ENCODE measurements at regions not wholly inside any gene's neighbourhood (a gene's known extent, or its start where the extent isn't known, plus 50 kb on each side); places are given as distances from the start of the nearest gene placed in this dataset.

GRCh38 chr5:126360467-126360866 lies 62.7 kb upstream of the GRAMD2B start:
- no peak overlapping the region for H3K4me3 Mint-ChIP-seq
- H3K4me1 ChIP-seq (ENCODE audit: control insufficient read depth, insufficient read depth, low read length): no peaks in the 10 kb centered on the region
- no peaks in the 10 kb centered on the region for H3K36me3 Mint-ChIP-seq (ENCODE audit: low read depth)
- DNase-seq: no peak
- no peaks in the 10 kb centered on the region for H3K36me3 ChIP-seq (ENCODE audit: control insufficient read depth, insufficient read depth, low read length)
- H3K4me3 ChIP-seq (ENCODE audit: low read length): no peak overlapping the region
- no peaks in the 10 kb centered on the region for H3K27me3 ChIP-seq (ENCODE audit: control insufficient read depth, insufficient read depth, low read length, poor library complexity, severe bottlenecking)
- no peaks in the 10 kb centered on the region for H3K4me1 Mint-ChIP-seq
- no peak overlapping the region for H3K27ac ChIP-seq (ENCODE audit: low read depth, low read length)
- TF ChIP-seq, protein P1, sequence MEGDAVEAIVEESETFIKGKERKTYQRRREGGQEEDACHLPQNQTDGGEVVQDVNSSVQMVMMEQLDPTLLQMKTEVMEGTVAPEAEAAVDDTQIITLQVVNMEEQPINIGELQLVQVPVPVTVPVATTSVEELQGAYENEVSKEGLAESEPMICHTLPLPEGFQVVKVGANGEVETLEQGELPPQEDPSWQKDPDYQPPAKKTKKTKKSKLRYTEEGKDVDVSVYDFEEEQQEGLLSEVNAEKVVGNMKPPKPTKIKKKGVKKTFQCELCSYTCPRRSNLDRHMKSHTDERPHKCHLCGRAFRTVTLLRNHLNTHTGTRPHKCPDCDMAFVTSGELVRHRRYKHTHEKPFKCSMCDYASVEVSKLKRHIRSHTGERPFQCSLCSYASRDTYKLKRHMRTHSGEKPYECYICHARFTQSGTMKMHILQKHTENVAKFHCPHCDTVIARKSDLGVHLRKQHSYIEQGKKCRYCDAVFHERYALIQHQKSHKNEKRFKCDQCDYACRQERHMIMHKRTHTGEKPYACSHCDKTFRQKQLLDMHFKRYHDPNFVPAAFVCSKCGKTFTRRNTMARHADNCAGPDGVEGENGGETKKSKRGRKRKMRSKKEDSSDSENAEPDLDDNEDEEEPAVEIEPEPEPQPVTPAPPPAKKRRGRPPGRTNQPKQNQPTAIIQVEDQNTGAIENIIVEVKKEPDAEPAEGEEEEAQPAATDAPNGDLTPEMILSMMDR (conservative IDR thresholded peaks at IDR 0.05): peak; percentile 12
- H3K9me3 ChIP-seq (ENCODE audit: control insufficient read depth, low read length): no peaks in the 10 kb centered on the region
- H3K9me3 Mint-ChIP-seq: no peaks in the 10 kb centered on the region
- no peak overlapping the region for H3K27ac Mint-ChIP-seq
- WGBS, 2 experiments (ENCODE audit: insufficient coverage in 1 of 2, insufficient read length in 1 of 2): 94% methylated on average over 1 of the region's 1 CpG; no CpG with 5 or more reads in 1 of the 2 experiments
- H3K27me3 Mint-ChIP-seq (ENCODE audit: insufficient read depth): no peaks in the 10 kb centered on the region
- no peak overlapping the region for H3K9ac ChIP-seq (ENCODE audit: extremely low read depth, low read length, poor library complexity, severe bottlenecking)

DNA sequence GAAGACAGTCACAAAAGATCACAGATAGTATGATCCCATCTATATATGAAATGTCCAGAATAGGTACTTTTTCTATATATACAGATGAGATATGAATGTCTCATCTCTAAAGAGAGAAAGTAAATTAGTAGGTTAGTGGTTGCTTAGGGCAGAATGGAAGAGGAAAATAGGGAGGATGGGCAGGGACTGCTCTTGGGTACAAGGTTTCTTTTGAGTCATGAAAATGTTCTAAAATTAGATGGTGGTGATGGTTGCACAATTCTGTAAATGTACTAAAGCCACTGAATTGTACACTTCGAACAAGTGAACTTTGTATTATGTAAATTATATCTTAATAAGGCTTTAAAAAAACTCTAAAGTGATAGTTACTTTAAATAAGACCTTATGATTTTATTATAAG lies 59.6 kb upstream of the GRAMD2B start:
- Histone ChIP-seq H3K9me3 (ENCODE audit: control insufficient read depth, low read length) (no peaks in the 10 kb centered on the region), H3K4me3 (ENCODE audit: low read length) (no peak overlapping the region), H3K9ac (ENCODE audit: extremely low read depth, low read length, poor library complexity, severe bottlenecking) (no peak overlapping the region), H3K36me3 (ENCODE audit: control insufficient read depth, insufficient read depth, low read length) (no peaks in the 10 kb centered on the region), H3K27ac (ENCODE audit: low read depth, low read length) (no peak overlapping the region), H3K27me3 (ENCODE audit: control insufficient read depth, insufficient read depth, low read length, poor library complexity, severe bottlenecking) (no peaks in the 10 kb centered on the region), H3K4me1 (ENCODE audit: control insufficient read depth, insufficient read depth, low read length) (no peaks in the 10 kb centered on the region)
- H3K27me3 Mint-ChIP-seq (ENCODE audit: insufficient read depth): no peaks in the 10 kb centered on the region
- TF ChIP-seq, protein P1 (conservative IDR thresholded peaks at IDR 0.05): no peak
- DNase-seq: no peak
- H3K4me3 Mint-ChIP-seq: no peak overlapping the region
- H3K4me1 Mint-ChIP-seq: peaks cover 14% of the 10 kb centered on the region
- no CpG with 5 or more reads among the region's 1 CpG for WGBS, 2 experiments (ENCODE audit: insufficient coverage in 1 of 2, insufficient read length in 1 of 2)
- no peak overlapping the region for H3K27ac Mint-ChIP-seq
- H3K9me3 Mint-ChIP-seq: no peaks in the 10 kb centered on the region
- H3K36me3 Mint-ChIP-seq (ENCODE audit: low read depth): no peaks in the 10 kb centered on the region

- Histone ChIP-seq H3K27ac (ENCODE audit: low read depth, low read length) (no peak overlapping the region), H3K27me3 (ENCODE audit: control insufficient read depth, insufficient read depth, low read length, poor library complexity, severe bottlenecking) (no peaks in the 10 kb centered on the region), H3K36me3 (ENCODE audit: control insufficient read depth, insufficient read depth, low read length) (no peaks in the 10 kb centered on the region), H3K9me3 (ENCODE audit: control insufficient read depth, low read length) (no peaks in the 10 kb centered on the region), H3K4me3 (ENCODE audit: low read length) (no peak overlapping the region), H3K9ac (ENCODE audit: extremely low read depth, low read length, poor library complexity, severe bottlenecking) (no peak overlapping the region), H3K4me1 (ENCODE audit: control insufficient read depth, insufficient read depth, low read length) (no peaks in the 10 kb centered on the region)
- Mint-ChIP-seq H3K4me3 (no peak overlapping the region), H3K27me3 (ENCODE audit: insufficient read depth) (no peaks in the 10 kb centered on the region), H3K4me1 (peaks cover 19% of the 10 kb centered on the region), H3K36me3 (ENCODE audit: low read depth) (no peaks in the 10 kb centered on the region), H3K27ac (no peak overlapping the region), H3K9me3 (no peaks in the 10 kb centered on the region)
- WGBS, 2 experiments (ENCODE audit: insufficient coverage in 1 of 2, insufficient read length in 1 of 2): 95 to 96% methylated on average over 4 of the region's 4 CpGs
- DNase-seq: no peak
- TF ChIP-seq, protein P1 (conservative IDR thresholded peaks at IDR 0.05): no peak
These were observed 58.9 kb upstream of the GRAMD2B start for GRCh38 chr5:126364206-126364902.
